GM18858 (cell line): ENCODE measurements at regions not wholly inside any gene's neighbourhood (a gene's known extent, or its start where the extent isn't known, plus 50 kb on each side); places are given as distances from the start of the nearest gene placed in this dataset.
"Not testable (repeated sequence)": the region's sequence is repeated elsewhere in the genome, so short reads cannot be mapped to it uniquely, and the experiment has no call there.

ENCODE experiments used
- ATAC-seq: cut with Tn5 transposase; IDR thresholded peaks from one replicate; pipeline ENCODE4 v1.9.1; 2021; ENCODE audit not compliant: unreplicated experiment

DNA sequence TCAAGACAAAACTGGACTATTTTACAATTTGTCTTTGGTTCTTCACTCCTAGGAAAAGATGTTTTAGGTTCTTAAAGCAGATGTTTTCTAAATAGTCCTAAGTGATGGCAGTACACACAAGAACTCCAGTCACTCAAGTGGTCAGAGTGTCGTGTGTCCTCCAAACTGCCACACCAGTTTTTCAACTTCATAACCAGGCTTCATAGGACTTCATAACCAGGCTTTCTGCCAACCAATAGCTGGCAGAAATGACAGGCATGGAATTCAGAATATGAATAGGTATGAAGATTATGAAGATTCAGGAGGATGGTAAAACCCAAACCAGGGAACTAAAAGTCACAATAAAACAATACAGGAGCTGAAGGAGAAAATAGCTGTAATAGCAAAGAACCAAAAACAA lies 721.2 kb upstream of the SEMA3D start:
- ATAC-seq = no peak

DNA sequence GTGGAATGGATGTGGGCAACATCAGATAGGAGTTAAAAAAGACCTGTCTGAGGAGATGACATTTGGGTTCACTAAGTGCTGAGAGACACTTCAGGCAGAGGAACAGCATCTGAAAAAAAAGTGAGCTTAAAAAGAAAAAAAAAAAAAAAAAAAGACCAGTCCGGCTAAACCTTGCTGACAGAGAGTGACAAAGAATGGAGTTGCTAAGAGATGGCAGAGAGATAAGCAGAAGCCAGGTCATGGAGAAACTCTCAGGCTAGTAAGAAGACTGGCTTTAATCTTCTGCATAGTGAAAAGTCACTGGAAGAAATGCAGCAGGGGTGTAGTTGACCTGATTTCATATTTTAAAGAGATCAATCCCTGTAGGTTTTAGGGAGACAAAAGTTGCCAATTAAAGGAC lies 711.1 kb upstream of the SEMA3D start:
- ATAC-seq = no peak

DNA sequence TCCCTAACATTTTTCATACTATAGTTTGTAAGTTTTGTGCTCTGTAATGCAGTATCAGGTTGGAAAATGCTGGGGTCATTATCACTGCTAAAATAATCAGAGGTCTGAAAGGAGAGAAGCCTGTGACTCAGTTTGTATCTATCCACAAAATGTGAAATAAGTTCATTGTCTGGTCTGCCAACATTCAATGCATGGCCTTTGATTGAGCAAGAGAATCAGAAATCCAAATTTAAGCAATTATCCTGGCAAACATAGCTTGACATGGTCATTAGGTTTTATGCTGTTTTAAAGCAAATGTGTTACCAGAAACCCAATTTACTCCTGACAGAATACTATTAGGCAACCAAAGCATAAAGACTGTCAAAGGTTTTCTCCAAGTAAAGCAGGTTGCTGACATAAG lies 709.7 kb upstream of the SEMA3D start:
- ATAC-seq = no peak

DNA sequence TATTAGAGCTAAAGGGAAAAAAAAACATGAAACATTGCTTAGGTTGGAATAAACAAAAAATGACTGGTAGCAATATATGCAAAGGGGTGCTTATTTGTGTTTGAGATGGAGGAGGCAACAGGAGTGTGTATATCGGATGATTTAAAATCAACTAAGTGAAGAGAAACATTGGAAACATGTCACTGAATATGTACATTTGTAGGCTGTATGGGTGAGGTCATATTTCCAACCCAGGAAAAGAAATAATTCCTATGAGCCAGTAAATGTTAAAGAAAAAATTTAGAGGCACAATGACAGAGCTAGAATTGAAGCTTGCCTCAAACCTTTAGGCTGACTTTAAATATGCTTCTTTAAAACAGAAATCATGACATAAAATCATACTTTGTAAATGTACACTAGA lies 709.0 kb upstream of the SEMA3D start:
- ATAC-seq = no peak

DNA sequence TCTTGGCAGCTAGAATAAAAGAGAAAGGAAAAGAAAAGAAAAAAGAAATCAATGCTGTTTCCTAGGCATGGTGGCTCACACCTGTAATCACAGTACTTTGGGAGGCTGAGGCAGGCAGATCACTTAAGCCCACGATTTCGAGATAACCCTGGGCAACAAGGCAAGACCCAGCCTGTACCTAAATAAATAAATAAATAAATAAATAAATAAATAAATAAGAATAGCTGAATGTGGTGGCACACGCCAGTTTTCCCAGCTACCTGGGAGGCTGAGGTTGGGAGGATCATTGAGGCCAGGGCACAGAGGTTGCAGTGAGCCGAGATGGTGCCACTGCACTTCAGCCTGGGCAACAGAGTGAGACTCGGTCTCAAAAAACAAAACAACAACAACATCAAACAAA lies 705.0 kb upstream of the SEMA3D start:
- not testable (repeated sequence) for ATAC-seq

- peak; percentile 85 for ATAC-seq
Observed at GRCh38 chr7:85890244-85890811, 703.5 kb upstream of the SEMA3D start.

GRCh38 chr7:85887133-85887532 lies 700.3 kb upstream of the SEMA3D start:
- ATAC-seq = no peak

GRCh38 chr7:85882335-85882734 lies 695.5 kb upstream of the SEMA3D start:
- ATAC-seq = no peak

GRCh38 chr7:85875398-85875797 lies 688.5 kb upstream of the SEMA3D start:
- no peak for ATAC-seq

DNA sequence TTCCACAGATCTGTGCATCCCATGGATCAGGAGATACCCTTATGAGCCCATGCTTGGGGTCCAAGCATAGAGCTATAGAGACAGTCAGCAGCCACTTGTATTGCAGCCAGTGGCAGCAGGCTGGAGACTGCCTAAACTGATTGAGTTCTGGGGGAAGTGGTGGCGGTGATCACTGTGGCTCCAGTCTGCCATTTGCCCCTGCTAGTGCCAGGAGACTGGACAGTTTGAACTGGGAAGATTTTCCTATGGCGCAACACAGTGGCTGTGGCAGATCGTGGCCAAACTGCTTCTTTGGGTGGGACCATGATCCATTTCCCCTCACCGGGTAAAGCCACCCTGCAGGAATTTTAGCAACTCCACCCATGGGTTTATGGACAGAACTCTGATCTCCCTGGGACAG lies 679.7 kb upstream of the SEMA3D start:
- ATAC-seq = no peak

DNA sequence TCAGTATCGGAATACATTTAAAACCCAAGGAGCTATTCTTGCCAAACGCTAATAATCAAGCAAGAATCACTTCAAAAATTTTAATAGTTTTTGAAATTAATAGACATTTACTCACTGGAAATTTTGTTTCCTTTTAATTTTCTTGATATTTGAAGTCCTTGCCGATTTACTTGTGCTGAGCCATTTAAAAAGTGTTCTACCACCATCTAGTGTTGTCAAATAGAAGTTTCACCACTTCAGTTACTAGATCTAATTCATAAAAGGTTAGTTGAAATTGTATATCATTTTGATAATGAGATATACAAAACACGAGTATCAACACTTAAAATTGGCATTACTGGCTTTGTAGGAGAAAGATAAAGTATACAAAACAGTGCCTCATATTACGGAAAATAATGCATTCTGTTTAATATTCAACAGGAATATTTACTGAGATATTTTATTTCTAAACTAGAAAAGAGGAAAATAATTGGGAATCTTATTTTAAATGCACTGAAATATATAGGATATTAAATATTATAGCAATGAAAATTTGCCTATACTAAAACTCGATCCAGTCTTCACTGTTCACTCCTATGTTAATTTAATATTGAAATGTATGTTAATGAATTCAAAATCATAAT lies 664.8 kb upstream of the SEMA3D start:
- ATAC-seq = no peak

DNA sequence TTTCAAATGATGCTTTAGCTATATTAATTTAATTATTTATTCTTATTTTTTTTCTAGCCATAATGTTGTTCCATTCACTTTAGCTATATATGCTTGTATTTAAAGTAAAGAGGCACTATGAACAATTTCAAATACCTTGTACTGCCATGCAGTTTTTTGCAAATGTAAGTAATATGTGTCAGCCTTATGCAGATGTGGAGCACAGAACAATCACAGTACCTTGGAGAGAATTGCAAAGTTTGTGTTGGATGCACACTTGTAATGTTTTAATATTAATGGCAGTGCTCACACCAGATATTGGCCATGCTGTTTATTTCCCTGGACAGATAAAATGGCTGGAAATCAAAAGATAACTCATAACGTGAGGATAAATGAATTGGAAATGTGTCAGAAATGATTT lies 663.5 kb upstream of the SEMA3D start:
- no peak for ATAC-seq

DNA sequence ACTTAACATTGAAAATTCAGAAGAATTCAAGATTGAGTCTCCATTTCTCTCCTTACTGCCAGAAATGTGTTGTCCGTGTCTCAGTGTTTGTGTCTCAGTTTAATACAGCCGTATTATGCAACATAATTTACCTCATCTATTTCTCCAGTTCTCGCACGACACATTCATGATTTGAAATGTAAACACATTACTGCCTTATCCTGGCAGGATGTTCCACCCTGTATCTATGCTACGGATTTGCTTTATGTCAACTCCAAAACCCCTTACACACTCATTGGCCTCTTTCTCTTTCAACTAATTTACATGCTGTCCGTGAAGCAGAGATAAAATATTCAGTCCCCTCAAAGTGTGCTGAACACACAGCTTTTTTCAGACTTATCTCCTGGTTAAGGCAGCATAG lies 653.7 kb upstream of the SEMA3D start:
- ATAC-seq = no peak

DNA sequence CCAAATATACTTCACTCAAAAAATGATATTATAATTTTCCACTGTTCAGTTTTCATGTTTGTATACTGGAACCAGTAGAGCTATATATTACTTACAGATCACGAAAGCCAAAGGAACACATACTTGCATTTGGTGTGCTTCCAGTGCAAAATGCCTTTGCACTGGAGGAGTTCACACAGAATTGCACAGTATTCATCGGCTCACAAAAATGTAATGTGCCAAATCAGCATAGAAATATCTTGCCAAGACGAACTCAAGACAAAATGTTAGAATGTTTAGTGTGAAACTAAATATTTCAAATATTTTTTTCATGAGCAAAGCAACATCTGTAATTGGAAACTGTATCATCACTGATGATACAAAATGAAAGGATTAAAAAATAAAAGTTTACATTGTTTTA lies 646.2 kb upstream of the SEMA3D start:
- ATAC-seq = no peak

DNA sequence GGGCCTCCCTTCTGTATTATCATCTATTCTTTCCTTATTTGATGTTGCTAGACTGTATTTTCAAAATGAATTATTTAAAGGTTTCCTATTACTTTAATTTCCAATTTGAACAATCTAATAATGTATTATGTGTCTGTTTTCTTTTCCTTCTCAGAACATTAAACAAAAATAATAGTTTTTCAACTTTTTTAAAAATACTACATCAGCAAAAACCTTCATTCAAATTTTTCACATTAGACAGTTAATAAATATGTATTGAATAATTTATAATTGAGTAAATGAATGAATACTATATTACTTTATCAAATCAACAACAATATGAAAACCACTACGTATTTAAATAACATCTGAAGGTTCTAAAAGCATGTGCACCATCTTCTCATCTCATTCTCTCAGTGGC lies 644.1 kb upstream of the SEMA3D start:
- ATAC-seq = no peak

GRCh38 chr7:85829817-85830432 lies 643.1 kb upstream of the SEMA3D start:
- no peak for ATAC-seq

DNA sequence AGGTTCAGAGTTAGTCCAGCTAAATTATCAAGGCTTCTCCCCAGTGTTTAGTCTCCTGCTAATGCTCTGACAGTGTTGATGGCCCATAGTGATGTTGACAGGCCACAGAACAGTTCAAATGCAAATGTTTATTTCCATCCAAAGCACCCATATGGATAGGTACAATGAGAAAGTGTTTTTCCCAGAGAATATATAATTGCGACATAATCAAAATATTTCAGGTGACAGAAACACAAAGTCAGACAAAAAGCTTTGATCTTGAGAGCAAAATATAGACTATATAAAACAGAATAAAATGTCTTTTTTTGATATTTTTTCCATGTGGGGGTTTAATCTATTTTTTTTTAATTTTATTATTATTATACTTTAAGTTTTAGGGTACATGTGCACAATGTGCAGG lies 642.3 kb upstream of the SEMA3D start:
- no peak for ATAC-seq

DNA sequence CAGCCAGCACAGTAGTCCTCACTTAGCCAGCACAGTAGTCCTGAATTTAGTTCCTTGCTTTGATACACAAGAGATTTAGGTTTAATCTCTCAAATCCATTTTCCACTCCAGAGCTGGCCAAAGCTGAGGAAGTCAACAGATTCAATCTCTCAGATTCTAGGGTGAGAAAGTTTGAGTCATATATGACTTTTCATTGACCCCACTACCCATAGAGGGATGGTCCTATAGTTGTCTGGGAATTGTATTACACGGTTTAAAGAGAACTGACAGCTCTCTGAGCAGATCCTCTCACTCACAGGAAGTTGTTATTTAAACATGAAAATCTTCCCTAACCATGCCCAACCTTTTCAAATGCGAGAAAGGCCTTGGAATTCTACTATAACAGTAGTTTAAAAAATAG lies 641.8 kb upstream of the SEMA3D start:
- no peak for ATAC-seq

GRCh38 chr7:85823396-85824080 lies 636.7 kb upstream of the SEMA3D start:
- no peak for ATAC-seq

GRCh38 chr7:85821926-85822325 lies 635.1 kb upstream of the SEMA3D start:
- ATAC-seq = no peak

GRCh38 chr7:85820702-85821443 lies 634.0 kb upstream of the SEMA3D start:
- ATAC-seq = no peak

DNA sequence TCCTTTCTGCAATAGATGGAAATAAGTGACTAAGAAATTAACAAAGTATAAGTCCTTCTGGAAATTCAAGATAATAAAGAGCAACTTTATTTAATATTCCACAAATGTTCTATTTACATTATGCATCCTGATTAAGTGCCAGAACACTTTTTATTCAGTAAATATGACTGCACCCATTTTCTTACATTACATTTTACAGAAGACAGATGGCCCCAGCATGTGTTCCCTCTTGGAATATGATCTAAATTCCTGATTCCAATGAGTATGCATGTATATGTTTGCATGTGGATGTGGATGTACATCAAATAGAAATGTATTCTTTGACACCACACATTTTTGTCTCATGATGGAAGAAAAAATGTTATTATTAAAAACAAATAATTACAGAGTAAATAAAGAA lies 628.7 kb upstream of the SEMA3D start:
- no peak for ATAC-seq
